ENCODE measurements at regions not wholly inside any gene's neighbourhood (a gene's known extent, or its start where the extent isn't known, plus 50 kb on each side); places are given as distances from the start of the nearest gene placed in this dataset.

GRCh38 chr5:142378737-142379634 is 54.2 kb upstream of the SPRY4 start:
- DNase-seq (ENCODE audit: low spot score): no peak

DNA sequence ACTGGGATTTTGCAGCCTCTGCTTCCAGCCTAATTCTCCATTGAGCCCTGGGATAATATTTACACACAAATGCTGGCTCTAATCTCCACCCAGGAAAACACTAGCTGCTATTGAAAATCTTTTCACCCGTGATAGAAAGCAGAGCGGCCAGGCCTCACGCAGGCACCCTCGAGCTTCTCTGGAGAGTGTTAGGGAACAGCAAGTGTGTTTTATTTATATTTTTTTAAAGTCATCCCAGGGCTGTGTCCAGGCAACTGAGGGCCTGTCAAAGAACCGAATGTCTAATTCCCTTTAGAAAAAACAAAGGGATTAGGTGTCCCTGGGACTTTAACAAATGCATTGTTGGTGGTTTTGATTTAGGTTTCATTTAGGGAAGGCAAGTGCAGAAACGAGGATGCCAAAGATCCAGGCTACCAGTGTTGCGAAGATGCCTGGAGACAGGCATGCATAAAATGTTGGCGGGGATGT is 51.2 kb upstream of the SPRY4 start:
- no peak for DNase-seq (ENCODE audit: low spot score)
